ENCODE measurements at regions not wholly inside any gene's neighbourhood (a gene's known extent, or its start where the extent isn't known, plus 50 kb on each side); places are given as distances from the start of the nearest gene placed in this dataset.

- in situ Hi-C loops (cut with MboI; ENCODE audit: low sequenced_read_pairs) = no loop called here
Measured at GRCh38 chr16:7021653-7022275, 310.9 kb upstream of the RBFOX1 start.

- in situ Hi-C loops (cut with MboI; ENCODE audit: low sequenced_read_pairs) = no loop called here
Measured at GRCh38 chr16:7017006-7017662, 315.5 kb upstream of the RBFOX1 start.

- in situ Hi-C loops (cut with MboI; ENCODE audit: low sequenced_read_pairs) = no loop called here
Measured at GRCh38 chr16:7014756-7015155, 317.9 kb upstream of the RBFOX1 start.

GRCh38 chr16:7013990-7014389 is 318.7 kb upstream of the RBFOX1 start:
- in situ Hi-C loops (cut with MboI; ENCODE audit: low sequenced_read_pairs) = no loop called here

GRCh38 chr16:7004266-7004665 is 328.4 kb upstream of the RBFOX1 start:
- in situ Hi-C loops (cut with MboI; ENCODE audit: low sequenced_read_pairs) = no loop called here

DNA sequence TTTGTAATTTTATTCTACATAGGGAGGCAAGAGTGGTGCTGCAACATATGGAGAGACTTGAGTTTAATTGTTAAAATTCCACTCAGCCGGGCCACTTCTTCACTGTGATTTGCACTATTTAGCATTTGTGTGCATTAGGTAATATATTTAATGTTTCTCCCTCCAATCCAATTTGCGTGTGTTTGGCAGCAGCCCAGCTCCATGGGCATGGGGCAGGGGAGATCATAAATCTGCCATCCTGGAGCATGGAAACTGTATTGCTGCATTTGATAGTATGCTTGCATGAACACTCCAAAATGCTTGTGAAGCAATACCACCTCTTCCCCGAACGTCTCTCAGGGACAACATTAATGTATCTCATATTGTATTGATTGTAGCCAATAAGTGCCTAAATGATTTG is 339.1 kb upstream of the RBFOX1 start:
- in situ Hi-C loops (cut with MboI; ENCODE audit: low sequenced_read_pairs) = no loop called here

GRCh38 chr16:6988846-6989245 is 343.8 kb upstream of the RBFOX1 start:
- in situ Hi-C loops (cut with MboI; ENCODE audit: low sequenced_read_pairs) = no loop called here

GRCh38 chr16:6977916-6978315 is 354.7 kb upstream of the RBFOX1 start:
- in situ Hi-C loops (cut with MboI; ENCODE audit: low sequenced_read_pairs) = no loop called here

GRCh38 chr16:6977291-6977690 is 355.4 kb upstream of the RBFOX1 start:
- in situ Hi-C loops (cut with MboI; ENCODE audit: low sequenced_read_pairs) = no loop called here

DNA sequence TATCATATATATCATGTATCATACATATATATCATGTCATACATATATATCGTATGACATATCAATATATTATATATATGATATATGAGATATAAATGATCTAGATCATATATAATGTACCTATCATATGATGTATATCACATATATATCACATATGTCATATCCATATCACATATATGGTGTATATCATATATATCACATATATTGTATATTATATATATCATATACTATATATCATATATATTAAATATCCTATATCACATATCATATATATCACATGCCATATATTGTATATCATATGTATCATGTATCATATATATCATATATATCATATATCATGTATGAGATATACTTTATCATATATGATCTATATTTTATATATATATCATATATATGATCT is 355.9 kb upstream of the RBFOX1 start:
- in situ Hi-C loops (cut with MboI; ENCODE audit: low sequenced_read_pairs) = no loop called here

DNA sequence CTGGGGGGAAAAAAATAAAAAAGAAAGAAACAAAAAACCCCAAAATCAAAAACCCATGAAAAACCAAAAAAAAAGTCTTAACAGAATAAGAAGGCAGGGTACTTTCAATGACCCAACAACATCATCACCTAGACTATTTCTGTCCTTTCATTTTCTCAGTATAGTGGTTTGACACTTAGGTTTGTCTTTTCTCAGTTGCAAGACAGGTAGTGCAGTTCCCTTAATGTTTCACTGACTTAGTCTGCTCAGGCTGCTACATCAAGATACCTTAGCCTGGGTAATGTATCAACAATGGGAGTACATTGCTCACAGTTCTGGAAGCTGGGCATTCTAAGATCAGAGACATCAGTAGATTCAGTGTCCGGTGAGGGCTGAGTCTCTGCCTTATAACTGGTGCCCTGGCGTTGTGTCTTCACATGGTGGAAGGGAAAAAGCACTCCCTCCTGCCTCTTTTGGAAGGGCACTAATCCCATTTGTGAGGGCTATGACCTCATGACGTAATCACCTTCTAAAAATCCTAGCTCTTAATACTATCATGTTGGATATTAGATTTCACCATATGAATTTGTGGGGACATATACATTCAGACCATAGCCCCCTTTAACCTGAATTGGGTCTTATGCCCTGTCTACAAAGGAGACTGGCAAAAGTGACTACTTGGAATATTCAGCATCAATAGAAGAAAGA is 362.3 kb upstream of the RBFOX1 start:
- in situ Hi-C loops (cut with MboI; ENCODE audit: low sequenced_read_pairs) = no loop called here

DNA sequence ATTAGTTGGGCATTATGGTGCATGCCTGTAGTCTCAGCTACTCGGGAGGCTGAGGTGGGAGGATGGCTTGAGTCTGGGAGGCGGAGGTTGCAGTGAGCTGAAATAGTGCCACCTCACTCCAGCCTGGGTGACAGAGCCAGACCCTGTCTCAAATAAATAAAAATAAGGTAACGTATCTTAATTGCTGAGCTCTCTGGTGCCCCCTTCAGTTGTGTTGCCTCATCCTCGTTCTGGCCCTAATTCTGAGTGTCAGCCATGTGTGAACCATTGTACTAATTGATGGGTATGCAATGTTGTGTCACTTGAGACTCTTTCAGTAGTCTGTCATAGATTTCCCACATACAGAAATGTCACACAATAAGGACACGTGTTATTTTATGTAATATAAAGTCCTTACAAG is 363.1 kb upstream of the RBFOX1 start:
- in situ Hi-C loops (cut with MboI; ENCODE audit: low sequenced_read_pairs) = no loop called here

- in situ Hi-C loops (cut with MboI; ENCODE audit: low sequenced_read_pairs) = no loop called here
Measured at GRCh38 chr16:6967796-6968320, 364.8 kb upstream of the RBFOX1 start.

- in situ Hi-C loops (cut with MboI; ENCODE audit: low sequenced_read_pairs) = no loop called here
Measured at GRCh38 chr16:6966925-6967324, 365.7 kb upstream of the RBFOX1 start.

DNA sequence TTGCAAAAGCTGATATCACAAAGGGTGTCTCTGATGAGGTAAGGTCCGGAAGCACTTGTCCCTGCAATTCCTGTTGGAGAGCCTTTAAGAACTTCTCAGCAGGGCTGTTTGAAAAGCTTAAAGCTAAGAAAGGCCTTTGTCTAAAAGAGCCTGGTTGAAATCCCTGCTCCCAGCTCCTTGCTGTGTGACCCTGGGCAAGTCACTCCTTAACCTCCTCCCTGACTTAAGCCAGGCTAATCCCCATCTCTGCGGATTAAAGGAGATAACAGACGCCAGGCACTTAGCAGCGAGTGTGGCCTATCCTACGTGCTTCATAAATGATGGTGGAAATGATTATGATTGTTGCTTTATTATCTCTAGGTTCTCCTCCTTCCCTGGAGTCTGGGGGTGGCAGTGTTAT is 368.0 kb upstream of the RBFOX1 start:
- in situ Hi-C loops (cut with MboI; ENCODE audit: low sequenced_read_pairs) = no loop called here

DNA sequence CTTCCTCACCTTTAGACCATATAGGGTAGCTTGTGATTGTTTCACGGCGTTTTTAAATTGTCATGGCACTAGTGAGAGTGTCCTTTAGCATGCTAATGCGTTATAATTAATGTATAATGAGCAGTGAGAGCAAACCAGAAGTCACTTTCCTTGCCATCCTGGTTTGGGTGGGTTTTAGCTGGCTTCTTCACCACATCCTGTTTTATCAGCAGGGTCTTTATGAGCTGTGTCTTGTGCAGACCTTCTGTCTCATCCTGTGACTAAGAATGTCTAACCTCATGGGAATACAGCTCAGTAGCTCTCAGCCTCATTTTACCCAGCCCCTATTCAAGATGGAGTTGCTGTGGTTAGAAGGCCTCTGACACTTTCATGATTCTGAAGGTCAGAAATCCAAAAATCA is 370.9 kb upstream of the RBFOX1 start:
- in situ Hi-C loops (cut with MboI; ENCODE audit: low sequenced_read_pairs) = no loop called here

DNA sequence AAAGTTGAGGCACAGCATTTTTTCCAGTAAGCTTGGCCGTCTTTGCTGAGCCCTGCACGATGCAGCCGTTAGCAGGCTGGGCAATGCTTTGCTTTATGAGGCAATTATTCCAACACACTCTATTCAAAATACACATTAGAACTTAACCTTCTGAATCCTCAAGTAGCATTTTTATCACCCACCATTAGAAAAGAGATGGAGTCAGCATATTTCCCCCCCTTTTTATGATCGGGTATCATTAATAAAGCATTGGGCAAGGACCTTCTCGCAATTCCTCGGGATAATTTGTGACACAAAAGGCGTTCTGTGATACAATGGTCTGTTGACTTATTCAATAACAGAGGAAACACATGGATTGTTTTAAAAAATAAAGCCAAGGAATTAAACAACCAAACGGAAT is 374.5 kb upstream of the RBFOX1 start:
- in situ Hi-C loops (cut with MboI; ENCODE audit: low sequenced_read_pairs) = no loop called here

DNA sequence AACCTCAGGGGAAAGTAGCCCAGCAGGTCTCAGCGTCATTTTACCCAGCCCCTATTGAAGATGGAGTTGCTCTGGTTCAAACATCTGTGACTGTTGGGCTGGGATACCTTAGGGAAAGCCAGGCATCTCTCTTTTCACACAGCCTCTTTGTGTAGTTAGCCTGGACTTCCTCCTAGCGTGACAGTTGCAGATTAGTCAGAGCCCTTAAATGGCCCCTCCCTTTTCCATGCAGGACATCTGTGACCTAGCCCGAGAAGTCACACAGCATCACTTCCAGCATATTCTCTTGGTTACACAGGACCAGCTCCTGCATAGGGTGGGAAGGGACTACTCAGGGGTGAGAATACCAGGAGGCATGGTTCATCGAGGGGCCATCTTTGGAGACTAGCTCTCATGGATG is 375.0 kb upstream of the RBFOX1 start:
- in situ Hi-C loops (cut with MboI; ENCODE audit: low sequenced_read_pairs) = no loop called here

- in situ Hi-C loops (cut with MboI; ENCODE audit: low sequenced_read_pairs) = no loop called here
Measured at GRCh38 chr16:6956511-6956910, 376.1 kb upstream of the RBFOX1 start.

DNA sequence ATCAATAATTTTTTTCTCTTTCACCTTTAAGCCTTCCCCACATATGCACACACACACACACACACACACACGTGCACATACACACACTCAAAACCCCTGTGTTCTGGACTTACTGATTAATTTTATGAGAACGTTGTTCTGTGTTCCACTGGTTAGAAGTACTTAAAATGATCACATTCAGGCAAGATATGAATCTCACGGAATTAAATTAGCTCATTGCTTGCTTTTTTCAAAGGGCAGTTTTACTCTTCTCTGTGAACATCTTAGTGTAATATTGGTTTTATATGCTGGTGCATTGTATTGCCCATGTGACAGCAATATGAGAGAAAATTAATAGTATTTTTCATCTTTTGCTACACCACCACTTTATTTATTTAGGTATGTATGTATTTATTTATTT is 377.3 kb upstream of the RBFOX1 start:
- in situ Hi-C loops (cut with MboI; ENCODE audit: low sequenced_read_pairs) = no loop called here

- in situ Hi-C loops (cut with MboI; ENCODE audit: low sequenced_read_pairs) = no loop called here
Measured at GRCh38 chr16:6949240-6949639, 383.4 kb upstream of the RBFOX1 start.

DNA sequence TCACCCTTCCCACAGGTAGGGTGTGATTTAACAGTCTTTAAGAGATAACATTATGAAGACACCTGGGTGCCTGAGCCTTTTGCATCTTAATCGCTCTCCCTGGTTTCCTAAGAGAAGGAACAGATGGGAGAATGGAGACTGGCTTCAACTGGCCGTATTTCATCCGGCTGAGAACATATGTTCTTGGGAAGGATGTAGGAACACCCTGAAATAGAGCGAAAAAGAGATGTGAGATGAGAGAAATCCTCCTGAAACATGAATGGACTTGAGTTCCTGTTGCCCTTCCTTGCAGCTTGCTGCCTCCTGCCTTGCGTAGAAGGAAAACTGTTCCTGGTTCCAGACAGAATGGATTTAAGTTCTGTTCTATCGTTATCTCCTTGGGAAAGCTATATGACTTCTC is 385.4 kb upstream of the RBFOX1 start:
- in situ Hi-C loops (cut with MboI; ENCODE audit: low sequenced_read_pairs) = no loop called here

Measured in HL-60/S4 (cell line).